SIG-M5 treated with dmso at 0.1 percent for 504 hours (cell line): ENCODE measurements at regions not wholly inside any gene's neighbourhood (a gene's known extent, or its start where the extent isn't known, plus 50 kb on each side); places are given as distances from the start of the nearest gene placed in this dataset.

Source experiments
- DNase-seq: peaks from one replicate; lab custom pipeline; 2025; ENCODE audit not compliant: unreplicated experiment; lab: John Stamatoyannopoulos, UW

- DNase-seq = no peak
Measured at GRCh38 chr4:114509340-114509739, 89.3 kb upstream of the UGT8 start.

- DNase-seq = no peak
Measured at GRCh38 chr4:114512595-114513295, 85.9 kb upstream of the UGT8 start.

- no peak for DNase-seq
Measured at GRCh38 chr4:114519368-114519767, 79.2 kb upstream of the UGT8 start.

GRCh38 chr4:114527170-114527569 is 71.4 kb upstream of the UGT8 start:
- DNase-seq = no peak

- DNase-seq = no peak
Measured at GRCh38 chr4:114527637-114528036, 71.0 kb upstream of the UGT8 start.

GRCh38 chr4:114535725-114536124 is 62.9 kb upstream of the UGT8 start:
- DNase-seq = no peak

- DNase-seq = no peak
Measured at GRCh38 chr4:114537352-114537751, 61.3 kb upstream of the UGT8 start.

GRCh38 chr4:114538012-114538617 is 60.5 kb upstream of the UGT8 start:
- no peak for DNase-seq

- DNase-seq = no peak
Measured at GRCh38 chr4:114539985-114540384, 58.6 kb upstream of the UGT8 start.

- no peak for DNase-seq
Measured at GRCh38 chr4:114547340-114548134, 51.1 kb upstream of the UGT8 start.
